HFFc6 (cell line): ENCODE measurements at regions not wholly inside any gene's neighbourhood (a gene's known extent, or its start where the extent isn't known, plus 50 kb on each side); places are given as distances from the start of the nearest gene placed in this dataset.

ENCODE experiments used
- DNase-seq: peaks from one replicate; pipeline ENCODE4 v3.0.0-alpha.2; 2018
- H3K27ac Mint-ChIP-seq: 2 replicates; pipeline ENCODE4 v1.8.0; 2020; ENCODE audit warnings: mild to moderate bottlenecking, mixed read lengths
- H3K27me3 Mint-ChIP-seq: 2 replicates; pipeline ENCODE4 v1.8.0; 2021; ENCODE audit warnings: mild to moderate bottlenecking, moderate library complexity, mixed read lengths; ENCODE audit not compliant: insufficient read depth
- H3K36me3 Mint-ChIP-seq: 2 replicates; pipeline ENCODE4 v1.8.0; 2021; ENCODE audit warnings: low read depth, mixed read lengths
- H3K4me1 Mint-ChIP-seq: 2 replicates; pipeline ENCODE4 v1.8.0; 2020; ENCODE audit warnings: low read depth, mixed read lengths
- H3K4me3 Mint-ChIP-seq: 2 replicates; pipeline ENCODE4 v1.8.0; 2020; ENCODE audit warnings: mild to moderate bottlenecking, moderate library complexity, mixed read lengths
- H3K9me3 Mint-ChIP-seq: 2 replicates; pipeline ENCODE4 v1.8.0; 2020; ENCODE audit warnings: mild to moderate bottlenecking, mixed read lengths
- TF ChIP-seq, protein P1 (sequence below): fragments of 200-600 bp; sonication (generic); IDR thresholded peaks from 2 replicates; pipeline ENCODE4 v1.5.0; 2021; ENCODE audit warnings: antibody characterized with exemption, mild to moderate bottlenecking

GRCh38 chr2:180840641-180841040 lies 139.8 kb upstream of the UBE2E3 start:
- Mint-ChIP-seq H3K9me3 (no peaks in the 10 kb centered on the region), H3K4me3 (no peak overlapping the region), H3K4me1 (no peaks in the 10 kb centered on the region), H3K27ac (no peak overlapping the region), H3K27me3 (no peaks in the 10 kb centered on the region), H3K36me3 (no peaks in the 10 kb centered on the region)
- TF ChIP-seq, protein P1, sequence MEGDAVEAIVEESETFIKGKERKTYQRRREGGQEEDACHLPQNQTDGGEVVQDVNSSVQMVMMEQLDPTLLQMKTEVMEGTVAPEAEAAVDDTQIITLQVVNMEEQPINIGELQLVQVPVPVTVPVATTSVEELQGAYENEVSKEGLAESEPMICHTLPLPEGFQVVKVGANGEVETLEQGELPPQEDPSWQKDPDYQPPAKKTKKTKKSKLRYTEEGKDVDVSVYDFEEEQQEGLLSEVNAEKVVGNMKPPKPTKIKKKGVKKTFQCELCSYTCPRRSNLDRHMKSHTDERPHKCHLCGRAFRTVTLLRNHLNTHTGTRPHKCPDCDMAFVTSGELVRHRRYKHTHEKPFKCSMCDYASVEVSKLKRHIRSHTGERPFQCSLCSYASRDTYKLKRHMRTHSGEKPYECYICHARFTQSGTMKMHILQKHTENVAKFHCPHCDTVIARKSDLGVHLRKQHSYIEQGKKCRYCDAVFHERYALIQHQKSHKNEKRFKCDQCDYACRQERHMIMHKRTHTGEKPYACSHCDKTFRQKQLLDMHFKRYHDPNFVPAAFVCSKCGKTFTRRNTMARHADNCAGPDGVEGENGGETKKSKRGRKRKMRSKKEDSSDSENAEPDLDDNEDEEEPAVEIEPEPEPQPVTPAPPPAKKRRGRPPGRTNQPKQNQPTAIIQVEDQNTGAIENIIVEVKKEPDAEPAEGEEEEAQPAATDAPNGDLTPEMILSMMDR: no peak
- no peak for DNase-seq

GRCh38 chr2:180829836-180830235 lies 150.6 kb upstream of the UBE2E3 start:
- TF ChIP-seq, protein P1: no peak
- Mint-ChIP-seq H3K27me3 (no peaks in the 10 kb centered on the region; the same call in 1 of the 2 replicates), H3K4me3 (no peak overlapping the region), H3K9me3 (no peaks in the 10 kb centered on the region), H3K4me1 (peaks cover 18% of the 10 kb centered on the region), H3K27ac (peak overlapping the region; percentile 67), H3K36me3 (no peaks in the 10 kb centered on the region)
- no peak for DNase-seq

DNA sequence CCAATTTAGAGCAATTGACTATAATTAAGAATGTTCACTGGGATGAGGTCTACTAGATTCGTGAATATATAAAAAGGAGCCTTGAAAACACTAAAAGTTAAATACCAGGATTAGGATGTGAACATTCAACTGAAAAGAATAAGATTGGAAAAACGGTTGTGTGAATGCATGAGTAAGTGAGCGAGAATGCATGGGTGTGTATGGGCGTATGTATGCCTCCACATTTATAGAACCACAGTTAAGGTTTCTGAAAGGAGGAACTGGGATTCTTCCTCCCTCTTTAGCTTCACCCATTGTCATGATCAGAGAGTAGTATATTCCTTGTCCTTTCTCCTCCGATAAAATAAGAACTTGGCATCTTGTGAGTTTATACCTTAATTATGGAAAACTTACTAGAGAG lies 151.1 kb upstream of the UBE2E3 start:
- Mint-ChIP-seq H3K9me3 (no peaks in the 10 kb centered on the region), H3K4me1 (peaks cover 23% of the 10 kb centered on the region), H3K4me3 (no peak overlapping the region), H3K36me3 (no peaks in the 10 kb centered on the region), H3K27ac (peak overlapping the region; percentile 67), H3K27me3 (no peaks in the 10 kb centered on the region; the same call in 1 of the 2 replicates)
- DNase-seq: no peak
- TF ChIP-seq, protein P1: no peak

GRCh38 chr2:180828756-180829155 lies 151.6 kb upstream of the UBE2E3 start:
- peaks cover 29% of the 10 kb centered on the region for H3K4me1 Mint-ChIP-seq
- H3K27ac Mint-ChIP-seq: peak overlapping the region; percentile 67; the same call in 1 of the 2 replicates
- H3K9me3 Mint-ChIP-seq: no peaks in the 10 kb centered on the region
- H3K27me3 Mint-ChIP-seq: no peaks in the 10 kb centered on the region; the same call in 1 of the 2 replicates
- no peak for DNase-seq
- H3K4me3 Mint-ChIP-seq: no peak overlapping the region
- H3K36me3 Mint-ChIP-seq: no peaks in the 10 kb centered on the region
- TF ChIP-seq, protein P1: no peak

DNA sequence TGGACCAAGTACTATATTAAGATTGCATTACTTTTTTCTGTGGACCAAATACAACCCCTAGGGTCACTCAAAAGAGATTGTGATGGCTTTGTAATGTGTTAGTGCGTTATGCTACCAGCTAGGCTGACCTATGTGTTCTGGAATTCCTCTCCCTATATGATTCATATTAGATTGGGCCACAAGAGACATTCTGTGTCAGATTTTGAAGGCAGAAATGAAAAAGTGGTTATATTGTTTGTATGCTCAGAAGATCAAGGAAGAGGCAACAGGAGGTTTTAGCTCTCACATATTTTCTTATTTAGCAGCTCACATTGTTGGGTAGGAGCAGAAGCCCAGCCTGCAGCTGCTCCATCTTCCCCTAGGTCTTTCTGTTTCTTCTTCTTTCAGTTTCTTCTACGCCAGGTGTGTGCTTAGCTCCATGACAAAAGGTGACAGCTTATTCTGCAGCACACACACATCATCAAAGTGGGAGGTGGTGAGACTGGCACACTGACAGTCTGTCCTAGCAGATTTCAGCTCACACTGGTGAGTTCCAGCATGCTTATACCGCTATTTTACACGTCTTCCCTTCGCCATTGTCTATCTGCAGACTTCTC lies 156.8 kb upstream of the UBE2E3 start:
- Mint-ChIP-seq H3K9me3 (no peaks in the 10 kb centered on the region), H3K4me1 (peaks cover 37% of the 10 kb centered on the region), H3K27ac (peak overlapping the region; percentile 15; the same call in 1 of the 2 replicates), H3K36me3 (no peaks in the 10 kb centered on the region), H3K27me3 (no peaks in the 10 kb centered on the region; the same call in 1 of the 2 replicates), H3K4me3 (peak overlapping the region; percentile 40)
- DNase-seq: peak; percentile 50
- TF ChIP-seq, protein P1: no peak
